Lower leg skin (tissue), 3 donors: ENCODE measurements at regions not wholly inside any gene's neighbourhood (a gene's known extent, or its start where the extent isn't known, plus 50 kb on each side); places are given as distances from the start of the nearest gene placed in this dataset.

Source experiments
- CTCF ChIP-seq, 3 donors: fragments of 450-650 bp; IDR thresholded peaks; one replicate each; pipeline ENCODE4 v1.5.1; 2016; ENCODE audit warnings: antibody characterized with exemption in 3 of 3, mild to moderate bottlenecking in 3 of 3, moderate library complexity in 2 of 3
- POLR2A ChIP-seq, 2 donors: fragments of 450-650 bp; IDR thresholded peaks; one replicate each; pipeline ENCODE4 v1.6.1; 2016 to 2017; ENCODE audit warnings: antibody characterized with exemption in 2 of 2, mild to moderate bottlenecking in 1 of 2, moderate library complexity in 1 of 2

- no peak for TF ChIP-seq CTCF (IDR thresholded peaks at IDR 0.05)
- no peak for TF ChIP-seq POLR2A (IDR thresholded peaks at IDR 0.05)
Measured at GRCh38 chr1:79704067-79704466, 697.5 kb upstream of the ADGRL4 start.
